Hypothalamus (tissue), 51 donors: ENCODE measurements at regions not wholly inside any gene's neighbourhood (a gene's known extent, or its start where the extent isn't known, plus 50 kb on each side); places are given as distances from the start of the nearest gene placed in this dataset.
"Not testable (repeated sequence)": the region's sequence is repeated elsewhere in the genome, so short reads cannot be mapped to it uniquely, and the experiment has no call there.

Experiments
- DNase-seq, 51 donors: peaks; one replicate each; lab custom pipeline; 2025; lab: John Stamatoyannopoulos, UW

GRCh38 chr15:31216215-31216911 is 110.3 kb upstream of the KLF13 start:
- DNase-seq, result peak in 32 of 51 donors; percentile 5 to 71 (median 40)

- no peak for DNase-seq
Measured at GRCh38 chr15:31217067-31217466, 109.6 kb upstream of the KLF13 start.

DNA sequence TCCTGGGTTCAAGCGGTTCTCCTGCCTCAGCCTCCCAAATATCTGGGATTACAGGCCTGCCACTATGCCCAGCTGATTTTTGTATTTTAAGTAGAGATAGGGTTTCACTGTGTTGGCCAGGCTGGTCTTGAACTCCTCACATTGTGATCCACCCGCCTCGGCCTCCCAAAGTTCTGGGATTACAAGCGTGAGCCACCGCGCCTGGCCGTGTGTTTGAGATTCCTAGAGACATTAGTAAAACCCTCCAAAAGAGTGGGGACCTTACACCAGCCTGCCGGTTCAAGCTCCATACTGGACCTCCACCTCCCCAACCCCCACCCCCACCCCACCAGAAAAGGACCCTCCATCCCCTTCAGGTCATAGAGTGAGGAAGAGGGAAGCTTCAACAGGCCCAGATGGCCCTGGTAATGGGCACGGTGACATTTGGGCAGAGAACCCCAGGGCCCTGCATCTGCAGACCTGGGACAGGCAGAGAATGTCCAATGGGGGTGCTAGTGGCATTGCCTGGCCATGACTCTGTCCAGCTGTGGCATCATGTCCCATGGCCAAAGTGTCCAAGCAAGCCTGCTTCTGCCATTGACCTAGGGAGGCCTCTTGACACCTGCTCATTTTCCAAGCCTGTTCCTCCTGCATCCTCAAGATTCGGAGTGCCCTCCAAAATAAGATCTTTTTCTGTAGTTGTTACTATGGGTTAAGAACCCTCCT is 108.9 kb upstream of the KLF13 start:
- DNase-seq, result no peak

DNA sequence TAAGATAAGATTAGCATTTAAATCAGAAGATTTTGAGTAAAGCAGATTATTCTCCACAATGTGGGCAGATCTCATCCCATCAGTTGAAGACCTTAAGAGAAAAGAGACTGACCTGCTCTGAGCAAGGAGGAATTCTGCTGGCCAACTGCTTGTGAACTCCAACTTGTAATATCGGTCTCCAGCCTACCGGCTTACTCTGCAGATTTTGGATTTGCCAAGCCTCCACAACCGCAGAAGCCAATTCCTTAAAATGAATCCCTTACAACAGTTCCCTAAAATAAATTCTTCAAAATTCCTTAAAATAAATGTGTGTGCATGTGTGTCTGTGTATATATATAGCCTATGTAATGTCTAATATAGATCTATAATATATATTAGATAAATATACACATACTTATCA is 107.4 kb upstream of the KLF13 start:
- DNase-seq, result no peak

DNA sequence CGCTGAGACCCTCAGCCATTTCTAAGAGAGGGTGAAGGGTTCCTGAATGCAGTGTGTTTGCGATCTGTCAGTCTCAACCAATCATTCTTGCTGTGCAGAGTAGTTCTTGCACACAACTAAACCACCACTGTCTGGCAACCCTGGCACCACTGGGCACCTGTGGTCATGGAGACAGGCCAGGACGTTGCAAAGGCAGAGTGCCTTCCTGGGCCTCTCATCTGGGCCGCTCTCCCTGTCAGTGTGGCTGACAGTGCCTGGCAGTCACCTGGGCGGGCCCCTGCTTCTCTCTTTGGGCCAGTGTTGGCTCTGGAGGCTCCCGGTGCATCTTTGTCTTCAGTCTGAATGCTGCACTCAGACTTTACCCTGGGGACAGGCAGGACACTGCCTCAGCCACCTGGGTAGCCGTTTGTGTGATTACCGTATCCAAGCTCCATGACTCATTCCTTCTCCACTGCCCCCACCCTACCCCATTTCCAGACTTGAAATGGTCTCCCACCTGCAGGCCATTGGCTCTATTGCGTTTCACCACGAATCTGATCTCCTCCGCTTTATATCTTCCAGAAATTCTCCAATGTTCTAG is 104.6 kb upstream of the KLF13 start:
- DNase-seq, result no peak

- no peak for DNase-seq
Measured at GRCh38 chr15:31222773-31223341, 103.8 kb upstream of the KLF13 start.

- peak in 8 of 51 donors; percentile 12 to 40 (median 14) for DNase-seq
Measured at GRCh38 chr15:31223478-31224350, 102.9 kb upstream of the KLF13 start.

DNA sequence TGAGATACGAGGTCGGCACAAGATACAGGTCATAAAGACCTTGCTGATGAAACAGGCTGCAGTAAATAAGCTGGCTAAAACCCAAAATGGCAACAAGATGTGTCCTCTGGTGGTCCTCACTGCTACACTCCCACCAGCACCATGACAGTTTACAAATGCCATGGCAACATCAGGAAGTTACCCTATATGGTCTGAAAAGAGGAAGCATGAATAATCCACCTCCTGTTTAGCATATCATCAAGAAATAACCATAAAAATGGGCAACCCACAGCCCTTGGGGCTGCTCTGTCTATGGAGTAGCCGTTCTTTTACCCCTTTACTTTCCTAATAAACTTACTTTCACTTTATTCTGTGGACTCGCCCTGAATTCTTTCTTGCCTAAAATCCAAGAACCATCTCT is 102.0 kb upstream of the KLF13 start:
- not testable (repeated sequence) for DNase-seq

DNA sequence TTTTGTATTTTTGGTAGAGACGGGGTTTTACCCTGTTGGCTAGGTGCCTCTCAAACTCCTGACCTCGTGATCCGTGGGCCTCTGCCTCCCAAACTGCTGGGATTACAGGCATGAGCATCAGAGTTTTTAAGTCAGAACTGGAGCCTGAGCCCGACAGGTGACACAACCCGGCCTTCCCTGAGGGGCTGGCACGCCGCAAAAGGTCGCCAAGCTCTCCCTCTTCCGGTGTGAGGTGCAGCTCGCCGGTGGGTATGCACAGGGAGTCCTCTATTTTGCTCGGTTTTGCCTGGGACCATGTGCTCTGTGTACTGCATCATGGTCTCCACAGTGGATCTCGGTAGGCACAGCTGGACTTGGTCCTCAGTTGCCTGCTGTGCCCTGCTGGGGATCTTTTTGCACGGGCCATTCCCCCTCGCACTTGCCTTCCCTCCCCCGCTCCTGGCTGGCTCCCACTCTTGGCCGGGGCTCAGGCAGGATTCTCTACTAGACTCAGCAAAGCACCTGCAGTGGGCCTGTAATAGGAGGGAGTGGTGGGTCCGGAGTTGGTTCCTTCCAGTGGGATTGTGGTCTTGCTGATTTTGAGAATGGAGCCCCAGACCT is 101.2 kb upstream of the KLF13 start:
- no peak for DNase-seq

DNA sequence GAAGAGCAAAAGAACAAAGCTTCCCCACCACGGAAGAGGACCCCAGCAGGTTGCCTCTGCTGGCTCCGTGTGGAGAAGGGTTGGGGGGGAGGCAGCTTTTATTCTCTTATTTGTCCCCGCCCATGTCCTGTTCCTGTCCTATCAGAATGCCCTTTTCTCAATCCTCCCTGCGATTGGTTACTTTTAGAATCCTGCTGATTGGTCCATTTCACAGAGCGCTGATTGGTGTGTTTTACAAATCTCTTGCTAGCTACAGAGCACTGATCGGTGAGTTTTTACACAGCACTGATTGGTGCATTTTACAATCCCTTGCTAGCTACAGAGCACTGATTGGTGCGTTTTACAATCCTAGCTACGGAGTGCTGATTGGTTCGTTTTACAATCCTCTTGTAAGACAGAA is 100.6 kb upstream of the KLF13 start:
- DNase-seq, result no peak

- no peak for DNase-seq
Measured at GRCh38 chr15:31227235-31227634, 99.4 kb upstream of the KLF13 start.

DNA sequence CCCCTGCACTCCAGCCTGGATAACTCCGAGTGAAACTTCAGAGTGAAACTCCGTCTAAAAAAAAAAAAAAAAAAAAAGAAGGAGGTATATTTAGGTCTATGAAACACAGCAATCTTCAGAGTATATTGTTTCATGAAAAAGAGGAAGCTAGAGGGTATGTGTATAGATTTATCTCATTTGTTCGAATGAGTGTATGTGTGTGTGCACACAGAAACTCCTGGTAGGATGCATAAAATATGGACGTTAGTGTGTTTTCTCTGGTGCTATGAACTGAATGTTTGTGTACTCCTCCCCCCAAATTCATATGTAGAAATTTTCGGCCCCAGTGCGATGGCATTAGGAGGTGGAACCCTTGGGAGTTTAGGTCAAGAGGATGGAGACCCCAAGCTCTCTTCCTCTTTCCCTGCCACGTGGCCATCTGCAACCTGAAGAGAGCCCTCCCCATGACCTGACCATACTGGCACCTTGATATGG is 98.6 kb upstream of the KLF13 start:
- no peak for DNase-seq

DNA sequence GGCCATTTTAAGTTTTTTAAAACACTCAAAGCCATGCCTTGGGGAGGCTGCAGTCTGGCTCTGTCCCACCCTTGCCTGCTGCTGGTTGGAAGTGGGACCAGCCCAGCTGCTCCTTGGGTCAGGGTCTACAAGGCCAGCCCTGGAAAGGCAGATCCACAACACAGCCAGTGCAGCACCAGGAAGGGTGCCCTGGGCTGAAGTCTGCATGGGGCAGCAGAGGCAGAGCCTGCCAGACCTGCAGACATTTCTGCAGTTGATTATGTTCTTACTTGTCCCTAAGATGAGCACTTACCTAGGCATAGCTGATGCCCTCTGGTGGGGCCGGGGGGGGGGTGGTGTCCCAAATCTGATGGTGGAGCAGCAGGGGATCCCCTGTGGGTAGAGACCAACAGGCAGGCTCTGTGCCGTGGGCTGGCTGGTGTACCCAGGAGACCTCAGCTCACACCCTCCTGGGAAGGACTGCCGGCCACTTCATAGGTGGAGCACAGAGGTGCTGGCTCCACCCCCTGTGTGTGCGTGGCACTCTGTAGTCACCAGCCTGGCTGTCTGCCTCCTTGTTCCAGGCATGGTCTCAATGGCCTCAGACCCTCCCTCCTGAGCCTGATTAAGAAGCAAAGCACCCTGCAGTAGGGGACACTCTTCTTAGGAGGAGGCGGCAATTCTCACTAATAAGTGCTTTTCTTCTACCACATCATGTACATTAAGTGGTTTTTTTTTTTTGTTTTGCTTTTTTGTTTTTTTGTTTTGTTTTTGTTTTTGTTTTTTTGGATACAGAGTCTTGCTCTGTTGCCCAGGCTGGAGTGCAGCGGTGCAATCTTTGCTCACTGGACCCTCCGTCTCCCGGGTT is 97.4 kb upstream of the KLF13 start:
- DNase-seq, result no peak

DNA sequence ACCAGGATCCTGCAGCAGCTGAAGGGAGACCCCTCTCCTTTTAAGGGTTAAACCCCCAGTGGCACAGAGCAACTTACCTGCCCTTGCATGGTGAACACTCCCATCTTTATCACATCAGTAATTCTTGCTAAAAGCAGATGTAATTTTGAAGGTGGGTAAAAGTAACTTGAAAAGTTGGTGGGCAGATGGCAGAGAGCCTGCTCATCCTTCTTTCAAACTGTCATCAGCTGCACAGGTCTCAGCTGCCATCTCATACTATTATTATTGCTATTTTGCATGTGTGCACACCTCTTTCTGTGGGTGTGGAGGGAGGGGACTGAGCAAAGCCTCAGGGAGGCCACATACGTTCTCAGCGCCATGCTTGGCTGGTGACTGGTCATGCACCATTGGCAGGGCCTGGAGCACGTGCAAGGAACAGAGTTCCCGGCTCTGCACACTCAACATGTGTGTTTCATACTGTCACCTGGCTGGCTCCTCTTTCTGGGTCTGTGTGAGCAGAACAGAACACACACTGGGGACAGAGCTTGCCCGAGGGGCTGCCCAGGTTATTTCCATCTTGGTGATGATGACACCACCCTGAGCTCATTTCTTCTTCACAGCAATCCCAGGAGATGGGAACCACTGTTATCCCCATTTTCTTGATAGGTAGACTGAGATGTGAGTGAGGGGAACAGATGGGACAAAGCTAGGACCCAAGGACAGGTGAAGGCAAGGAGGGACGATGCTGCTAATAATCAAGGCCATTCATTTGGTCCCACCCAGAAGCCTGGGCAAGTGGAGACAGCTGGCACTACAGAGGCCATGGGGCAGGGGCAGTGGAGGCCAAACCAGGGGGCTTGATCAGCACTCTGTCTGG is 95.8 kb upstream of the KLF13 start:
- DNase-seq, result no peak

DNA sequence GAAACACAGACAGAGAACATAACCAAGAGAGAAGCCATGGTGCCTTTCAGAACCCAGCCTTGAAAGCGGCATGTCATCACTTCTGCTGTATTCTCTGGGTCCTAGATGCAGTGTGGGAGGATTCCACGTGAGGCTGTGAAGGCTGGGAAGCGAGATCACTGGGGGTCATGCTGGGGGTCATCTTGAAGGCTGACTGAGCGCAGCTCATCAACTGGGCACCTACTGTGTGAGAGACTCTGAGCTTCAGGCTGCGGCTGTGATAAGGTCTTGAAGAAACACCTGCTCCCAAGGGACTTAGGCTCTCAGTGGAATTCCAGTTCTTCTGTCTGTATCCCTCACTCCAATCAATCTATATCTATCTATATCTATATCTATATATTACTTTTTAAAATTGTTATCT is 91.8 kb upstream of the KLF13 start:
- no peak for DNase-seq

GRCh38 chr15:31235311-31236183 is 91.1 kb upstream of the KLF13 start:
- DNase-seq, result peak in 2 of 51 donors; percentile 15 to 65
